Fibroblast of skin of back (primary cell): ENCODE measurements at regions not wholly inside any gene's neighbourhood (a gene's known extent, or its start where the extent isn't known, plus 50 kb on each side); places are given as distances from the start of the nearest gene placed in this dataset.
A peak's percentile ranks its signal among the peaks of the same experiment; 100 is the strongest.
"Not testable (repeated sequence)": the region's sequence is repeated elsewhere in the genome, so short reads cannot be mapped to it uniquely, and the experiment has no call there.

ENCODE experiments used
- DNase-seq: peaks from one replicate; pipeline ENCODE4 v3.0.0-alpha.2; 2013

DNA sequence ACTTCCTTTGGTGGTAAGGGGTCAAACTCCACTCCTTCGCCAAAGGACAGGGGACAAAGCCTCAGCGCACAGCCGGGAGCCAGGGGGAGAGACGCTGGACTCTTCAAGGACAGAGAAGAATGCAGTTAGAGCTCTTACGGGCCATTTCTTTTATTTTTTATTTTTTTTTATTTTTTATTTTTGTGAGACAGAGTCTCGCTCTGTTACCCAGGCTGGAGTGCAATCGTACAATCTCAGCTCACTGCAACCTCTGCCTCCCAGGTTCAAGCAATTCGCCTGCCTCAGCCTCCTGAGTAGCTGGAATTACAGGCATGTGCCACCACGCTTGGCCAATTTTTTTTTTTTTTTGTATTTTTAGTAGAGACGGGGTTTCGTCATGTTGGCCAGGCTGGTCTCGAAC lies 93.2 kb upstream of the RPH3AL start, which contains the start of gene RFLNB:
Gene RFLNB (minus strand): TSS at position 101 of the 400 bp plus-strand sequence.
- DNase-seq: not testable (repeated sequence)

DNA sequence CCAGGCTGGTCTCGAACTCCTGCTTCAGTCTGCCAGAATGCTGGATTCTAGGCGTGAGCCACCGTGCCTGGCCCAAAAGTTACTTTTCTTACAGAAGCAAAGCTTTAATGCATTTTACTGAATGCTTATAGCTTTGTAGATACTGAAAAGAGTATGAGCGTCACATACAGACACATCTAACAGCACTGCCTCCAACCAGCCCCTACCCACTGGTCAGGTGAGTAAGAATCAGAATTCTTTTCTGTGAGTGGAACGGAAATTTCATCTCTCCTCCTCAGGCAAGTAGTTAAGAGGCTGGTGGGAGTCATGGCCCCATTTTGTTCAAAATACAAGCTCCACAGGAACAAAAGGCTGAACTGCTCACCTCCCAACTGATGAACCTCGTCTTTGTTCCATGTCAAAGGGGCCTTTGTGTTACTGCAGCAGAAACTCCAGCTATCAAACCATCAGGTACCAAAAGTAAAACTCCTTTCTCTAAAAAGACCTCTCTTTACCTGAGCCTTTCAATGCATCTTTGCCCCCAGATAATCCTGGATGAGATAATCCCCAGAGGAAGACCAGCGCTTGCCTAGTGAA lies 92.4 kb upstream of the RPH3AL start:
- no peak for DNase-seq

DNA sequence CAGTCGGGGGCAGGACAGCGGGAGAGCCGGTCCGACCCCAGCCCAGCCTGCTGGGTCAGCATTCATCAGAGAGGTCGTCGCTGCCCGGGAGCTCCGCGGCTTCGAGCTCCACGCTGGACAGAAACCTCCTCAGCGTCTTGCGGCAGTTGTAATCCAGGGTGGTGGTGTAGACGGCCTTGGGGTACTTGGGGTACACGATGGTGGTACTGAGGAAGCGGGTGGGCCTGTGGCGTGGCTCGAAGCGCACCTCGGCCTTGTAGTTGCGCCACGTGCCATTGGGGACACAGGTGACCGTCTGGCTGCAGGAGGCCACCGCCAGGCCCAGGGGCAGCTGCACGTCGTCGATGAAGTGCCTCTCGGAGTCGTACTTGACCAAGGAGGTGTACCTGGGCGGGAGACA lies 90.5 kb upstream of the RPH3AL start:
- DNase-seq: no peak

DNA sequence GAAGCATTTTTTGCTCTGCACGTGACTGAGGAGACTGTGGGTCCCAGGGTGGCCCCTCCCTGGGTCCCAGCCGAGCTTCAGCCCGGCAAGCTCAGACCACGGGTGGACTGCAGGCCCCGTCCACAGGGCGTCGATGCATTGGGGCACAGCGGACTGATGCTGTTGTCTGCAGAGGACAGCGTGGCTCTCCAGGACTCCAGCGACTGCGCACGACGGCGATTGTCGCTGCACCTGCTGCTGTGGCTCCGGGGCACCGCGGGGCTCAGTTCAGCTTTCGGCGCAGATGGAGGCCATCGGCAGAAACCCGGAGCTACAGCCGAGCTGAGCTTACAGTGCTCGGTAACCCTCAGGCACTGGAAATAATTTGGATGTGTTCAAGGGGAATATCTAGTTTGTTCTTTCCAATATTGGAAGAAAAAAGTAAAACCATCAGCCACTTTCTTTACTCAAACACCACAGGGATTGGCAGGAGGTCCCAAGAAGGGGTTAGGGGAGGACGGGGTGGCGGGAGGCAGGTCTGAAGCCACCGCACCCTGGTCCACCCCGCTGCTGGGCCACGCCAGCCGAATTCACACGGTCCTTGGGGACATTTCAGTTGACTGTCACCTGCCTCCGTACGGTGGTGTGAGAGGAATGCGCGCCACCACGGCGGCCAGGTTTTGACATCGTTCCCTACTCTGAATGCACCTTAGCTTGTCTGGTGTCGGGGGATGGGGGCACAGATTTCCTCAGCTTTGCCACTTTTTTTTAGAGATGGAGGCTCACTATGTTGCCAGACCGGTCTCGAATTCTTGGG lies 88.7 kb upstream of the RPH3AL start:
- no peak for DNase-seq

DNA sequence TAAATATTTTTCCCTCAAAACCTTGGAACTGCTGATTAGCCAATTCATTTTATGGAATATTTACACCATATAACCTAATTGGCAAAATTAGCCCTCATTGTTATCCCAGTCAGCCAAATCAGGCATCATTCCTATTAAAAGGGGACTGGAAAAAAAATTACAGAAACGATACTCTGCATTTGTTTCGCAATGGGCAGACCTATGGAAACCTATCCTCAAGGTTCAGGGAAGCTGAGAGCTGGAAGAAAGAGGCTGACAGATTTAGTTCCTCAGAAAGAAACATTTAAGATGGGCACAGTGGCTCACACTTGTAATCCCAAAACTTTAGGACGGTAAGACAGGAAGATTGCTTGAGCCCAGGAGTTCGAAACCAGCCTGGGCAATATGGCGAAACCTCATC lies 85.6 kb upstream of the RPH3AL start:
- DNase-seq: no peak

DNA sequence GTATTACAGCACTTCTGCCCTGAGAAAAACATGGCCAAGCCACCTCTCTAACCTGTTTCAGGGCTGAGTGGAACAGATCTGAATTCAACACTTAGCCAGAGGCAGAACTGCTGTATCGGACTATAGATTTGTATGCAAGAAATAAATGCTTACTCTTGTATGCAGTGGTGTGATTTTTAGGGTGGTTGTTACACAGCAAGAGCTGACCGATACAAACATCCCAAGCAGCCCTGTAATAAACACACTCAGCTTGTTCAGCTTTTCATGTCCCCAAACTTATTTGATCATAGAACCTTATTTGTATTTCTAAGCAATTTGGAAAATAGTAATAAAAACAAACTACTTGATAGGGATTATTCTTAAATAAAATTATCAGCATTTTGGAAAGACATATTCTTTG lies 84.9 kb upstream of the RPH3AL start:
- no peak for DNase-seq

DNA sequence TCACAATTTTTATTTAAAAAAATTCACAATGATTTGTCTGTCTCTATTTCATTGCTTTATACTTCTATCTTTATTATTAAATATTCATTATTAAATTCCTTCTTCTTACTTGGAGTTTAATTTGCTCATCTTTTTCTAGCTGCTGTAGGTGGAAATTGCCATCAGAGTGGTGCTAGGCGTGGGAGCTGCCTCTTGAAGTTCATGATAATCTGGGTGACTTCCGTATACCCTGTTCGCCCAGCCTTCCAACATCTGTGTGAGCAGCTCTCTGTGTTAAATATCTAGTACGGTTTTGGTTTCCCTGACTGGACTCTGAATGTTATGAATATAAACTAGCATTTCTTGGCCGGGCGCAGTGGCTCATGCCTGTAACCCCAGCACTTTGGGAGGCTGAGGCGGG lies 84.0 kb upstream of the RPH3AL start:
- DNase-seq: no peak

DNA sequence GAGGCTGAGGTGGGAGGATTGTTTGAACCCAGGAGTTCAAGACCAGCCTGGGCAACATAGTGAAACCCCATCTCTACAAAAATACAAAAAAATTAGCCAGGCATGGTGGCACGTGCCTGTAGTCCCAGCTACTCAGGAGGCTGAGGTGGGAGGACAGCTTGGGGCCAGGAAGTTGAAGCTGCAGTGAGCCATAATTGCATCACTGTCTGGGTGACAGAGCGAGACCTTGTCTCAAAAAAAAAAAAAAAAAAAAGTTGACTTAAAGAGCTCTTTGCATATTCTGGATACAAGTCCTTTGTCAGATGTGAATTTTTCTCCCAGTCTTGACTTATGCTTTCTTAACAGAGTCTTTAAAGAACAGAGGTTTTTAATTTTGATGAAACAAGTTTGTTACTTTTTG lies 79.9 kb upstream of the RPH3AL start:
- DNase-seq: peak; percentile 5

DNA sequence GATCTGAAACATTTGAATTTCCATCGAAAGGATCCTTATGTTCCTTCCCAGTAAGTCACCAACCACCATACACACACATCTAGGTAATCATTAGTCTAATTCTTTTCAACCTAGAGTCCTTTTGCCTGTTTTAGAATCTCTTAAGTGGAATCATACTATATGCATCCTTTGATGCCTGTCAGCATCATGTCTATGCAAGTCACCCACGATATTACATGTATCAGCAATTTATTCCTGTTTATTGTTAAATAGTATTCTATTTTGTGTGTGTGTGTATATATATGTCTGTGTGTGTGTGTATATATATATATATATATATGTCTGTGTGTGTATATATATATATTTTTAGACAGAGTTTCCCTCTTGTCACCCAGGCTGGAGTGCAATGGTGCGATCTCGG lies 78.9 kb upstream of the RPH3AL start:
- DNase-seq: no peak

DNA sequence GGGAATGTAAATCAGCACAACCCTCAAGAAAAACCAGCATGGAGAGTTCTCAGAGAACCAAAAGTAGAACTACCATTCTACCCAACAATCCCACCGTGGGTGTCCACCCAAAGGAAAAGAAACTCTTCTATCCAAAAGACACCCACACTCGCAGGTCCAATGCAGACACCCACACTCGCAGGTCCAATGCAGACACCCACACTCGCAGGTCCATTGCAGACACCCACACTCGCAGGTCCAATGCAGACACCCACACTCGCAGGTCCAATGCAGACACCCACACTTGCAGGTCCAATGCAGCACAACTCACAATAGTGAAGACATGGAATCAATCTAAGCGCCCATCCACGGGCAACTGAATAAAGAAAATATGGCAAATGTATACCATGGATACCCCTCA lies 77.0 kb upstream of the RPH3AL start:
- no peak for DNase-seq

DNA sequence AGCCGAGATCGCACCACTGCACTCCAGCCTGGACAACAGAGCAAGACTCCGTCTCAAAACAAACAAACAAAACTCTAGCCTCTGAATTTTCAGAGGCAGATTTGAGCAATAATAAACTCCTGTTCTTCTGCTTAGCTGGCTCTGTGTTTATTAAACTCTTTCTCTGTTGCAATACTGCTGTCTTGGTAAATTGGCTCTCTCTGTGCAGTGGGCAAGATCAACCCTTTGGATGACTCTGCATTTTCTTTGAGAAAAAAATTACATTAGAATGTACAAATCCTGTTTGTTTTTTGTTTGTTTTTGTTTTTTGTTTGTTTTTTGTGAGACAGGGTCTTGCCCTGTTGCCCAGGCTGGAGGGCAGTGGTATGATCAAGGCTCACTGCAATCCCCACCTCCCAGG lies 75.8 kb upstream of the RPH3AL start:
- DNase-seq: no peak

DNA sequence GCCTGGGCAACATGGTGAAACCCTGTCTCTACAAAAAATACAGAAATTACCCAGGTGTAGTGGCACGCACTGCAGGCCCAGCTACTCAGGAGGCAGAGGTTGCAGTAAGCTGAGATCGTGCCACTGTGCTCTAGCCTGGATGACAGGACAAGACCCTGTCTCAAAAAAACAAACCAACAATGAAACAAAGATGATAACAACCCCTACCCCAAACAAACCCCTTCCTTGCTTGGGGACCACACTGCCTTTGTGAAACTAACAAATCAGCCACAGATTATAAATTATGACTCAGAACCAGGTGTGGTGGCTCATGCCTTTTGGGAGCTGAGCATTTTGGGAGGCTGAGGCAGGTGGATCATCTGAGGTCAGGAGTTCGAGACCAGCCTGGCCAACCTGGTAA lies 75.3 kb upstream of the RPH3AL start:
- DNase-seq: no peak

DNA sequence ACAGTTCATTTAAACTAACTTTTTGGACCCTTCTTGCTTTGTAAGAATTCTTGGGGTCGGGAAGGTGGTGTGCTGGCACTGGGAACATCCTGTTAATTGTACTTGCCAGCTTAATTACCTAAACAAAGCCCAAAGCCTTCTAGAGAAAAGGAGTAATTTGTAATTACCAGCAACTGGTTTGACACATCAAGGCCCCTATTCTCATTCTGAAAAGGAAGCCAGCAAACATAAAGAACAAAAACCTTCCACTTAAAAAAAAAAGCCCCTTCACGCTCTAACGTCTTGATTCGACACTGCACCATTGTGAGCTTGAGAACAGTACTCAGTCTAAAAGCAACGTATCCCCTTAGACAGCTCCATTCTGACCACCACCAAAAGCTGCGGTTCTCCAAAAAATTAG lies 74.7 kb upstream of the RPH3AL start:
- no peak for DNase-seq

DNA sequence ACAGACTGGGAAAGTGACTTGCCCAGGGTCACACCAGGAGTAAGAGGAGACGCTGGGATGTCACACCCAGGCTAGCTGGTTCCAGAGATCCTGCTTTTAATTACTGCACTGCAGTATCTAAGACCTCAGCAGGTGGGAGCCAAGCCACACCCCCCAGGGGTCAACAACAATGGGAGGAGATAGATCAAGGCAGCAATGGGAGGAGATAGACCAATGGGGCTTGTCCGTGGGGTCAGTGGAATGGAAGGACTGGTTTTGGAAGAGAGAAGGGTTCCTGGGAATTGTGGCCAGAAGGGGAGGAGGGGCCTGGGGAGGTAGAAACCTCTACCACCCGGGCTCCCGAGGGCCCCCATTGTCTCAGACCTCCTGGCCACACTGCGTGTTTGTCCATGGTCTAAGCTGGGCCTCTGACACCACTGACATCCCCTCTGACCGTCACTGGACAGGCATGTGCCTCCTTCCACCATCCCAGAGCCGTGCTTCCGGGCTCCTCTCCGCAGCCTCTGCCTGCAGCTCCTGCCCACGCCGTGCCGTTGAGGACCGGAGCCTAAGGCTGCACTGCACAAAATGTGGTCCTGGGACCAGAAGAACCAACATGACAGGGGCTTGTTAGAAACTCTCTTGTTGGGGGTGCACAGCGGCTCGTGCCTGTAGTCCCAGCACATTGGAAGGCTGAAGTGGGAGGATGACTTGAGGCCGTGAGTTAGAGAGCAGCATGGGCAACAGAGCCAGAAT lies 69.8 kb upstream of the RPH3AL start:
- no peak for DNase-seq

DNA sequence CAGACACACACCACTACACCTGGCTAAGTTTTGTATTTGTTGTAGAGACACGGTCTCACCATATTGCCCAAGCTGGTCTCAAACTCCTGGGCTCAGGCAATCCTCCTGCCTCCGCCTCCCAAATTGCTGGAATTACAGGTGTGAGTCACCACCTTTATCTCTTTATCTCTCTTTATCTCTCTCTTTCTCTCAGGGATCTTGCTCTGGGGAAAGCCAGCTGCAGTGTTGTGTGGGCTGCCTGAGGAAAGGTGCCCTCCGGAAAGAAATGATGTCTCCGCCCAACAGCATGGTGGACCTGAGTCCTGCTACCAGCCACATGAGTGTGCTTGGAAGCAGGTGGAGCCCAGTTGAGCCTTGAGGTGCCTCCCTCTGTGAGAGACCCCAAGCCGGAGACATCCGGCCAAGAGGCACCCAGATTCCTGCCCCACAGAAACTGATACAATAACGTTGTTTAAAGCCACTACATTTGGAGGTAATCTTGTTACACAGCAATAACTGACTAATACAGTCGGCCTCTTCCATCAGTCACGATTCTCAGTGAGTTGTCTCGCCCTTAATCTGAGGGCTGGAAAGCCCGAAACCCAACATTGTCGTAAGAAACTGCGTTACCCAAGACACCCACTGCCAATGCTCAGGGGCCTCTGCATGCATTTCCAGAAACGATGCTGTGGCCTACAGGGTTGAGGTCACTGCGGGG lies 68.0 kb upstream of the RPH3AL start:
- no peak for DNase-seq

DNA sequence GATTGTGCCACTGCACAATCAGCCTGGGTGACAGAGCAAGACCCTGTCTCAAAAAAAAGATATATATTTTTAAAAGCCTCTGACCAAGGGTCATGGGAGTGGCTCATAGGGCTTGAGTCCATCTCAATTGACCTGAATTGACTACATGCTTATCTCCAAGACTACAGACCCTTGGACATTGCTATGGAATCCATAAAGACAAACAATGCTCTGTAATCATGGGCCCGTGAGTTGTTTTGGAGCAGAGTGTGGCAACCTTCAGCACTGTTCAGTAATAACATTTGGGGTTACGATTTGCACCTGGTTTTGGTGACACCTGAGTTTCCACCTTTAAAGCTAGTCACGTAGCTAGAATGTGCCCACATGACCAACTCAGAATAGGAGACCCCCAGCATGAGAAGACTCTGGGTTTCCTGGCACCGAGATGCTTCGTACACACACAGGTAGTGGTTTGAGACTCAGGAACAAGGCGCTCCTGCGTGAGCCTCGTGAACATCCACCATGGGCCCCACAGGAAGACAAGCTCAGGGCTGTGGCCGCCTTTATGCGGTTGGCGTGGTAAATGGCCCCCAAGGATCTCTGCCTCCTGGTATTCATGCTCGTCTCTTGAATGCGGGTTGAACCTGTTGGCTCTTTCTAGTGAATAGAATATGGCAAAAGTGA lies 66.6 kb upstream of the RPH3AL start:
- DNase-seq: no peak

DNA sequence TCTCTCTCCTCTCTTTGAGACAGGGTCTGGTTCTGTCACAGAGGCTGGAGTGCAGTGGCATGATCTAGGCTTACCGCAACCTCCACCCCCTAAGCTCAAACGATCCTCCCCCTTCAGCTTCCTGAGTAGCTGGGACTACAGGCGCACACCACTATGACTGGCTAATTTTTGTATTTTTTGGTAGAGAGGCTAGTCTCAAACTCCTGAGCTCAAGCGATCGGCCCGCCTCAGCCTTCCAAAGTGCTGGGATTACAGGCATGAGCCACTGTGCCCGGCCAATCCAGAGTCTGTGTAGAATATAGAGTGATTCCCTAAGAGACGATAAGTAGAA lies 65.8 kb upstream of the RPH3AL start:
- no peak for DNase-seq

DNA sequence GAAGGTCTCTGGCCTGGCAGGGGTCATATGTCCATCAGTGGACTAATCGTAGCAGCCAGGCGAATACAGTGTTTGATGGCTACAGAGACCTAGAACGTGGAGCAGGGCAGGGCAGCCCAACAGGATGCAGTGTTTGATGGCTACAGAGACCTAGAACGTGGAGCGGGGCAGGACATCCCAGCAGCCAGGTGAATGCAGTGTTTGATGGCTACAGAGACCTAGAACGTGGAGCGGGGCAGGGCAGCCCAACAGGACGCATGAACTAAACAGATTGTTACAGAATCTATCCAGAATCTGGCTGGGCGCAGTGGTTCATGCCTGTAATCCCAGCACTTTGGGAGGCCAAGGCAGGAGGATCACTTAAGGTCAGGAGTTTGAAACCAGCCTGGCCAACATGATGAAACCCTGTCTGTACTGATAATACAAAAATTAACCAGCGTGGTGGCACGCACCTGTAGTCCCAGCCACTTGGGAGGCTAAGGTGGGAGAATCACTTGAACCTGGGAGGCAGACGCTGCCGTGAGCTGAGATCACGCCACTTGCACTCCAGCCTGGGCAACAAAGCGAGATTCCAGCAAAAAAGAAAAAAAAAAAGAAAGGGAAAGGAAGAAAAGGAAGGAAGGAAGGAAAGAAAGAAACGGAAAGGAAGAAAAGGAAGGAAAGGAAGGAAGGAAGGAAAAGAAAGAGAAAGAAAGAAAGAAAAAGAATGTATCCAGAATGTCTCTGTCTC lies 65.2 kb upstream of the RPH3AL start:
- no peak for DNase-seq

DNA sequence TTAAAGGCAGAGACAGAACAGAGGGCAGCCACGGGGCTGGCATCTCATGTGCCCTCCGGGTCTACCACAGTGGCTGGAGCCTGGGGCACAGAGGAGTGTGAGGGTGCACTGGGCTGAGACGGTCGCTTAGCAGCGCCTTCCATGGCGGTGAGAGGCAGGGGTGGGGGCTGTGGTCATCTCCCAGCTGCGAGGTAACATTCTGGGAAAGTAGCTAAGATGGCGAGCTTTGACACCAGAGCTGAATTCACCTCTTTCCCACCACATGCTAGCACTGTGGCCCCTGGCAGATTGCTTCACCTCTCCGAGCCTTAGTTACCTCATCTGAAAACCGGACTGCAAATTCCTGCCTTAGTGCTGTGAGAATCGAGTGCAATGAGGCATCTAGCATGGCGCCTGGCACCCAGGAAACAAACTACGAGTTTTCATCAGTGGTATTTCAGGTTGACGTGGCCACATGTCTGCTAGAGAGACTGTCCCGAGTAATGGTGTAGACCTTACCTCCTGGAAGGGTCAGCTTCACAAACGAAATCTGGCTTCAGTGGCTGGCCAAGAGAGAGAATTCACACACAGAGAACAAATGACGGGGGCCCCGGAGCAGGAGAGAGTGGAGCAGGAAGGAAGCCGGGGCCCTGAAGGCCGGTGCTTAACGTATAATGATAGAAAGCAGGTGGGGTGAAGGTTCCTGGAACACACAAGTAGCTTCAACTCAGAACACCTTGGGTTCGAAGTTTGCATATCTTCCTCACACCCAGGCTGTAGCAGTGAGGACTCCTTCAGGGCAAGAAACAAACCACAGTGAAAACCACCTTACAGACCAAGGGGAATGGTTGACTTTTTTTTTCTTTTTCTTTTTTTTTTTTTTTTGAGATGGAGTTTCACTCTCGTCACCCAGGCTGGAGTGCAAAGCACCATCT lies 63.9 kb upstream of the RPH3AL start:
- DNase-seq: no peak

DNA sequence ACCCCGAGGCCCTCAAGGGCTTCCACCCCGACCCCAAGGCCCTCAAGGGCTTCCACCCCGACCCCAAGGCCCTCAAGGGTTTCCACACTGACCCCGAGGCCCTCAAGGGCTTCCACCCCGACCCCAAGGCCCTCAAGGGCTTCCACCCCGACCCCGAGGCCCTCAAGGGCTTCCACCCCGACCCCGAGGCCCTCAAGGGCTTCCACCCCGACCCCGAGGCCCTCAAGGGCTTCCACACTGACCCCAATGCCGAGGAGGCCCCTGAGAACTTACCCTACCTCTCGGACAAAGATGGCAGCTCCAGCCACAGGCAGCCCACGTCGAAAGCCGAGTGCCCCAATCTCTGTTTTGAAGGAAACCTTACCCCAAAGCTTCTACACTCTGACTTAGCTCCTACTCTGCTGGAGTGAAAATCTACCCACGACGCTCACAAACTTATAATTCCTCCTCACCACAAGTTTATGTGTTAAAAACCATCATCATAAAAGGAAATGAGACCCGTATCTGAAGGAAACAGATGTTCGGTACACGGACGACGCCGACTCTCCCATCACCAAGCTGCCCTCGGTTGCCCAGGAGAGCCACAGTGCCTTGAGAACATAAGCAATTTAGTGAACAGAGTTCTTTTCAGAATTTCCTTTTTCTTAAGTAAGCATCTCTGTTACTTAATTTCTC lies 61.2 kb upstream of the RPH3AL start:
- no peak for DNase-seq

DNA sequence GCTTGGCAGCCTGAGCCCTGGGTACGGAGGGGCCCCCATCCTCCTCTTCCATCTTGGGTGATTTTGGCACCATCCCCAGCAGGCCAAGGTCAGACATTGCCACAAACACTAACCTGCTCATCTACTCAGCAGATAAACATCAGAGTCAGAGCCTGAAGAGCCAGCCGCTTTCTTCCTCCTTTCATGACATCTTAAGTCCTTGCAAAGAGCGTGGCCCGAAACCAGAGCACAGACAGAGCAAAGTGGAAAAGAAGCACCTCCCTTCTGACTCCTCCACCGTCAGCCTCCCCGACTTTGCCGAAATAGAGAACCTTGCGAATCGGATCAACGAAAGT lies 60.4 kb upstream of the RPH3AL start:
- no peak for DNase-seq
